HG03095 (cell line): ENCODE measurements at regions not wholly inside any gene's neighbourhood (a gene's known extent, or its start where the extent isn't known, plus 50 kb on each side); places are given as distances from the start of the nearest gene placed in this dataset.

Experiments used
- ATAC-seq: cut with Tn5 transposase; IDR thresholded peaks from one replicate; pipeline ENCODE4 v1.9.1; 2021; ENCODE audit warnings: moderate library complexity; ENCODE audit not compliant: unreplicated experiment

DNA sequence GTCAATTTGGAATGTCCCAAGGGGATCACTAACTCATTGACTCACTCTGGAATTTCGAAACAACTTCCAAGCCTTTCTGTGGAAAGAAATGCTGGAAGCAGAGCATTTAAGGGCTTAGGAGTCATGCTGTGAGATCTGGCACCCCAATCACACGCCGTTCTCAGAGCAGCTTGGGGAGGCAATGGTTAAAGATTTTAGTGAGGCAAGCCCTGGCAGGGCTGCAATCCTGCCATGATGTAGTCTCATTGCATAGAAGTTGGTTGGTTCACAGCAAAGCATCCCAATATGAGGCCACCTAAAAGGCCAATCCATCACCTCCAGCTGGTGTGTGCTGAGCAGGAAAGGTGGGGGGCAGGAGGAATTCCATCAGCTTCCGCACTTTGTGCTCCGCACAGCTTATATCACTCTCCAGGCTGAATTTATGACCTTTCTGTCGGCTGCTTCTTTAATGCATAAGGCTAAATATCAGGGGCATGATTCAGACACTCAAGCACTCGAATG lies 1043.9 kb upstream of the POU3F3 start:
- ATAC-seq = no peak

DNA sequence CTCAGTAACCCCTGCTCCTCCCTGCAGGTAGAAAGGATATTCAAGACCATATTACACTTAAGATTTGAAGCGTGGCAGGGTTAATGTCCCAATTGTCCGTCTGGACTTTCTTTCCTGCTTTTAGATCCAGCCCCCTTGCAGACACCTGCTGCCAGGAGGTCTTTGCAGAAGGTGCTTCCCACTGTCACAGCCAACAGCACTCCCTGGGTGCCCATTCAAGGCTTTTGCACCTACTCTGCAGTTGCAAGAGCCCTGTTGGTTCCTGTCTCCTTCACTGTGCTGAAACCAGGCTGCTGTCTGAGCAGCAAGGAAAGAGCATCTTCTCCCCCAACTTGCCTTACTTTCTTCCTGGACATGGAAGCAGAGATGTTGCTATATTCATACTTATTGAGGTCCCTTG lies 1043.0 kb upstream of the POU3F3 start:
- ATAC-seq = no peak

DNA sequence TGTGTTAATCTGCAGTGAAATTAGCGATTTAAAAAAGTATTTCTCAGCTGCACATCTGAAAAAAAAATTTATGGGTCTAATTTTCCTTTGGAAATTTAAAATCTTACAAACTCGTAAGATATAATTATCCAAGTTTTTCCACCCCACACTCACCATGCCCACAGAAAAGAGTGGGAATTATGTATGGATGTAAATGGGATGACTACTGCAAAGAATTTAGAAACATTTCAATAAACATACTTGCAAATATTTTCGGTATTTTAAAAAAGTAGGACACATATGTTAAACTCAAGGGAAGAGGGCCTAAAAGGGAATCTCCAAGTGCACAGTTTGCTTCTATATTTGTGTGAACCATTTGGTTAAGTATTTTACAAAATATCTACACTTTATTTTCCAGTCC lies 1039.9 kb upstream of the POU3F3 start:
- ATAC-seq = no peak

DNA sequence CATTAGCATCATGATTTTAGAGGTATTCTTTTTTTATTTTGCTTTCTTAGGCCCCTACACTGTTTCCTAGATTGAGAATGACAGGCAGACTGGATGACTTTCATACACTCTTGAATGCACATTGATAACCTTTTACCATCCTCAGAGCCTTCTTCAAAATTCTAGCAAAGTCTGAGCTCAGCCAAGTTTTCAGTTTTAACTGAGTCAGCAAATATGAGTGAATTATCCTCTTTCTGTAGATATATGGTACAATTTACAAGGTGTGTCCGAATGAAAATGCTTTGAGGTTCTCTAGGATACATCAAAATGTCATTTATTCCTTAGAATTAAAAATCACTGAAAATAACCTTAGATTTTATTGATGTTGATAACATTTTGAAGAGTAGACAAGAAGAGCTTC lies 1038.2 kb upstream of the POU3F3 start:
- no peak for ATAC-seq

DNA sequence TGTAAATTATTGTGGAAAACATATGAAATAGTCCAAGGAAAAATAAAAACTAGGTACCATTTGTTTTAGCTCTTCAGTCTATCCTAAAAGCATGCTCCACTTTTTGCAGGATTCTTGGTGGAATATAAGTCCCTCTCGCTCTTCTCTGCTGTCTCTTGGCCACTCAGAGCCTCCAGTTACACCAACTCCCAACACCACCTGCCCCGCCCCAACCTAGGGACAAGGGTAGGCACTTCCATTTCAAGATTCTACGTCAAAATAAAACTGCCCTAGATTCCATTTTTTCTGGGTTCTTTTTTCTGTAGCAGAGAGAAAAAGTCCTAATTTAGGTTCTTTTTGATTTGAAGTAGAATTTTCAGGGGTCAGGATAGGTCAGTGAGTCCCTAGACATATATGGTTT lies 1036.2 kb upstream of the POU3F3 start:
- no peak for ATAC-seq

DNA sequence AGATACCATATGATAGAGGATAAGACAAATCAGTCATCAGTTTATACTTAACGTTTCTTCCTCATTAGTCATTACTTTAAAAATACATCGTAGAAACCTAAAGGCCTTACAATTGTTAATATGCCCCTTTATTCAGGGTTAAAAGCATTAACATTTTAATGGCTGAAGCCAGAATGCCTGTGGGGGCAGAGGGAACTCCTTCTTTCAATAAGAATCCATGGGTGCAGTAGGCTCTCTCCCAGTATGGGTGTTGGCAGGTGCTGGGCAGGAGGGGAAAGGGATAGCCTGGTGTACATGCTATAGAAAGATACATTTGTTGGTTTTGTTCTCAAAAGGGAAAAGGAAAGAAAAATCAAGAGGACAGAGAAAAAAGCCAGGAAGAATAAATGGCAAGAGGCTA lies 1035.7 kb upstream of the POU3F3 start:
- no peak for ATAC-seq

DNA sequence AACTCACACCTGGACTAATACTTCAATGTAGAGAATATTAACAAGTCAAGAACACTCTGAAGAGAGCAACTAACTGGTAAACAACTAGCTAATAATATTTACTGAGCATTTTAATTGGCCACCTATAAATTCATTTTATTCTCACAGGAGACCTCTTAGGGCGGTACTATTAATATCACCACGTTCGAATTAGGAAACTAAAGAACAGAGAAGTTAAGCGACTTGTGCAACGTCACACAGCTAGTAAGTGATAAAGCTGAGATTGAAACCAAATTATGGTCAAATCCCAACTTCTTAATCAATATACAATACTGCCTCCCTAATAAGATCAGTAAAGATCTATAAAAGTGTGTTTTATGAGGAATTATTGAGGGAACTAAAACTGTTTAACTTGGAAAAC lies 1034.3 kb upstream of the POU3F3 start:
- no peak for ATAC-seq

DNA sequence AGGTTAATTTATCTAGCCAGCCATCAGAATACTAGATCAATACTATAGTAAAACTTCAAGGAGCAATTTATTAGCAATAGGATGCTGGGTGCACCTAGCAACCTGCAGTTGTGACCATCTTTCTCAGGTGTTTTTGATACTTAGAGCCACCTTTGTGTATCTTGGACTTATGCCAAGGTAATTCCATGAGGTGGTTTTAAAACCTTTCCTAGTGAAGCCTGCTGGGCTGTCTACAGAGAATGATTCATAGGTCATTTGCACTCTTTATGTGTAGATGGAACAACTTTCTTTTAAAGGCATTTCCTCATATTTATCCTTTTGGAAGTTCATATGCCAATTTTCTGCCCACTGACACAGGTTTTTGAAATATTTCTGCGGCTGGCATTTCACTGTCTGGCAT lies 1030.1 kb upstream of the POU3F3 start:
- ATAC-seq = no peak

DNA sequence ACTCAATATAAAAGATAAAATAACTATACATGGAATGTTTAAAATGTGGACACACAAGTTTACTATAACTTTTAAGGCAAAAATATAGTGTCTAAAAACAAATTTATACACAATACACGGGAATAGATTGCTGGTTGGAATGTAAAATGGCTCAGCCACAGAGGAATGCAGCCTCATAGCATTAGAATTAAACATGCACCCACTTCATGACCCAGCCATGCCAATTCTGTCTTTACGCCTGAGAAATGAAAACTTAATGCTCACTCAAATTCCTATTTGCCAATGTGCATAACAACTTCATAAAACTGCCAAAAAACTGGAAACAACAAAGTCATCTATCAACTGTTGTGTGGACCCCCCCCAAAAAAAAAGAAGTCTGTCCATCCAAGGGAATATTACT lies 1006.6 kb upstream of the POU3F3 start:
- ATAC-seq = no peak

DNA sequence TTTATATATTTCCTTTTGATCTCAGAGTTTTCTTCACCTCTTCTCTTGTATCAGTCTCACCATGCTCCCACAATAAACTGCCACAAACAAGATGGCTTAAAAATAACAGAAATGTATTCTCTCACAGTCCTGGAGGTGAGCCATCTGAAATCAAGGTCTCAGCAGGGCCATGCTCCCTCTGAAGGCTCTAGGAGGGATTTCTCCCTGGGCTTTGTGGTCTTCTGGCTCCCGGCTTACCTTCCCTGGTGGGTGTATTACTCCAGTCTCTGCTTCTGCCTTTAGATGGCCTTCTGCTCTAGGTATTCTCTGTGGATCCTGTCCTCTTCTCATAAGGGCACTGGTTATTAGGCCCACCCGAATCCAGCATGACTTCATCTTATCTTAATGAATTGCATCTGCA lies 994.7 kb upstream of the POU3F3 start:
- ATAC-seq = no peak

DNA sequence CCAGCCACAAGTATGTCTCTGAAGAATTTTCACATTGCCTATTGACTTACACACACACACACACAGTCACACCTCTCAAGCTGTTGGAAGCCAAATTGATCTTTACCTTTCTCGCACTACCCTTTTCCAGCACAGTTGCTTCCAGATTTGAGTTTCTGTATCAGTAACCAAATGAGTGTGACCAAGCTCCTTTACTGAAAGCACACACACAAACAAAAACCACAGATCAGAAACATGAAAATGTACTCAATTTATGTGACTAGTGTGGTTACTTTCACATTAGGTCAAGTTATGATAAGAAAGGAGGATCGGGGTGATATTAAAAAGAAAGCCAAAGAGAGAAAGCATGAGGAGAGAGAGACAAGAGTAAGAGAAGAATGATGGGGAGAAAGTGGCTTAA lies 993.9 kb upstream of the POU3F3 start:
- no peak for ATAC-seq

DNA sequence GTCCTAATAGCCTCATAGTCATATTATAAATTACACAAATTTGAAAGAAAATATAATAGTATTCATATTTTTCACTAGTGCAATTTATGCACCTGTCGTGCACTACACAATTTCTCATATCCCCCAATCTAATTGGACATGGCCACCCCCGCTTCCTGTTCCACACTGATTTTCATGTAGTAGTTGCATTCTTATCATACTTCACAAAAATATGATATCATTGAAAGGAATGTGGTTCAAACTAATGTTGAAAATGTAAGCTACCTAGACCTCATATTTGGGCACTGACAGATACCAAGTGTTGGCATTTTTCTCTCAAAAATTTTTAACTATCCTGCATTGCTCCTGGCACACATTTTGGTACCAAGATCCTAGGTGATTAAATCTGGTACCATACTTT lies 985.5 kb upstream of the POU3F3 start:
- no peak for ATAC-seq

DNA sequence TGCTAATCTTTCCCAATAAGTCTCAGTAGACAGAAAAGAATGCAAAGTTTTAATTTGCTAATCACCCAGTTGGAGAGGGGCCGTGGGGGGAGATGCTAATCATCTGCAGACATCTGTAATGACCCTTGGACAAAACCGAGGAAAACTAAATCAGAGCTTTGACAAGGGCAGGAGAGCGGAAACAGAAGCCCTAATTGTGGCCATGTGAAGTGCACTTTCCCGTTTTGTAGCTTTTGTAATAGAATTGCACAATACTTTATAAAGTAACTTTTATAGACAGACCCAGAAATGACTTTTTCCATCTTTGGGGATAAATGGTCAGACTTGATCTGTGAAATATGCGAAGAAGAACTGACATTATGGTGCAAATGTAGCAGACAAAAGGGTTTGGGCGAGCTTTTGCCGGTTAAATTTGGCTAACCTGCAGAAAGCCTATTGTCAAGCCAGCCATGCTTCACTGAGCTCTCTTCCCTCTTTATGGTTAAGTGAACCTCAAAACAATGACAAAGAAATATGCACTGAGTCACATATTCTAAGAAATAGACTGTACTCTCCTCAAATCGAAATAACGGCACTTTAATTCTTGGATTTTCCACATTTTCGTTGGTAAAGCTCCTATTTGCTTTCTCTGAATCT lies 980.1 kb upstream of the POU3F3 start:
- no peak for ATAC-seq

DNA sequence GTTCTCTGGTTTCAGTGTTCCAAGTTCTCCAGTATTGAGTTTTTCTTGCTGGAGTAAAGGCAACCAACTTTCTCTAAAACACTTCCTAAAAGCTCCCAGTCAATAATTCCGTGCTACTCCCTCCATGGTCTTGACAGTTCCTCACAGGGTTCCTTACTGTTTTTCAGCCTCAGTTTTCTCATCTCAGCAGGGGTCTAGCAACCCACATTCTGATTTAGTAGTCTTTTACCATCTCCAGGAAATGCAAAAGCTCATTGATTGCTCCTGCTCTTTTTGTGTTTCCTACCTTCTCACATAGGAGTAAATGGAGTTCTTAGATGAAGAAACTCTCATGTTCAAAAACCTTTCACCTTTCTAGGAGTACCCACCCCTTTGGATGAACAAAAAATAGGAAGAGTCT lies 978.8 kb upstream of the POU3F3 start:
- ATAC-seq = no peak

DNA sequence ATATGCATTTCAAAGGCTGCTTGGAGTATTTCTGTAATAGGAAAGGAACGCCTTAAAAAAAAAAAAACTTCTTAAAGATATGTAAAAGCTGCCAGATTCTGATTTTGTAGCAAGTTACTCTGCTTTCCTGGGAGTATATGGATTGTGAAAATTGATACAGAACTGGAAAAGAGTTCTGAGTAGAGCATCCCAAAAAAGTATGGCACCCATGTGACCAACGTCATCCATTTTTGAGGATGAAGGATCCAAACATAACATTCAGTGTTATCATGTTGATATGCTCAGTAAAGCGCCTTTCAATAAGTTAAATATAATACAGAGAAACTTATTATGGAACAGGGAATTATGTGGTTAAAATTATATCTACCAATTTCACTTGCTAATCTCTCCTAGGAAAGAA lies 978.4 kb upstream of the POU3F3 start:
- ATAC-seq = no peak

DNA sequence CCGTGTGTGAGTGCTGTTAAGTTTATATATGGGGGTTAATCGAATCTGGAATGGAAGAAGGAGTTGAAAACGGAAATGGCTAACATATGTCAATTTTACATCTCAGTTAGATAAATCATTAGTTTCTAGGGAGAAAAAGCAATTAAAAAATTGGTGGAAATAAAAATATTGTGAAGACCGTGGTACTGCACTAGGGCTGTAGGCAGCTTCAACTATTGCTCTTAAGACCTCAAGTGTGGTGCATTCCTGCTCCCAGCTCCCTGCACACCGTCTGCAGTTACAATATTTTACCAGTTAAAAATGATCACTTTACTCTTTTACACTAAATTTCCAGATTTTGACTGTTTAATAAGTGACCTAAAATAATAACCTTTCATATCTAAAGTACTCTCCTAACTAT lies 977.3 kb upstream of the POU3F3 start:
- no peak for ATAC-seq

DNA sequence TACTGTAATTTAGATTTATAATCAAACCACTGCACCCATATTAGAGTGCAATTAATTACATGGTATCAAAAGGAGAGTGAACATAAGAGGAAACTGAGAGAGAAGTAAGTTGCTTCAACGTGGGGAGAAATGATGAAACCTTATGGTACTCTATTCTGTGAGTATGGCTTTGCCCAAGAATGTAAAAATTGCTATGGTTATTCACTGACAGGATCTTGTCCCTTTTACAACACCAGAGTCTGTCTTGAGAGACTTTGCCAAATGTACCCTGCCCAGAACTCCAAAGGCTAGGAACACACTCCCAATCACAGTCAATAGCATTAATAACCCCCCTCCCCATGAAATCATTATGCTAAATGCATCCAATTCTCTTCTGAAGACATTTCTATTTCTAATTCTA lies 974.8 kb upstream of the POU3F3 start:
- no peak for ATAC-seq

DNA sequence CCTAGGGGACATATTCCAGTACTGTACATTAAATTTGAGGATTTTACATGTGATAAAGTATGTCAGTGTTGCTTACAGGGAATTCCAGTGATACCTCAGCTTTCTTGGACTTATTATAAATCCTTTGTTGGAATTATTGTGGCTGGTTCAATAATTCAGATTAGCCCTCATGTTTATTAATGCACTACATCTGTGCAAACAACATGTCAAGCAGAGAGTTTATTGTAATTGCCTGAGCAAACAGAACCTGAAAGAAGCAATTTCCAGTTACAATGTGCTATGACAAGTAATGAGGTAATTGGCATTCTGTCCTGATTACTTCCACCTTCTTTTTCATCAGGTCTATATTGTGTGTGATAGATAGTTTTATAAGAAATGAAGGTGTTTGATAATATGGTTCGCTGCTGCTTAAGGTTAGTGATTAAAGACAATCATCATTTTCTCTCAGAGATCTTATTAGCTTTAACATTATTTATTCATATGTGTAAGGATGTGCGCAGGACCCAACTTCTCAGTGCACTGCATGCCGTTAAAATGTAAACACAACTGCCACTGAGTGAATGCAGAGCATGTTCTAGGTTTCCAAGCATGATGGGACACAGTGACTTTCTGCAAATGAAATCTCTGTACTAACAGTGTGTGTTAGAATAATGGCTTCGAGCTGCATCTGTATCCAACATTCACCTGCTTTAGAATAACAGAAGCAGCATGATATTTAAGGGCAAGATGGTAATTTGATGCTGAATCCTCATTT lies 973.7 kb upstream of the POU3F3 start:
- no peak for ATAC-seq

DNA sequence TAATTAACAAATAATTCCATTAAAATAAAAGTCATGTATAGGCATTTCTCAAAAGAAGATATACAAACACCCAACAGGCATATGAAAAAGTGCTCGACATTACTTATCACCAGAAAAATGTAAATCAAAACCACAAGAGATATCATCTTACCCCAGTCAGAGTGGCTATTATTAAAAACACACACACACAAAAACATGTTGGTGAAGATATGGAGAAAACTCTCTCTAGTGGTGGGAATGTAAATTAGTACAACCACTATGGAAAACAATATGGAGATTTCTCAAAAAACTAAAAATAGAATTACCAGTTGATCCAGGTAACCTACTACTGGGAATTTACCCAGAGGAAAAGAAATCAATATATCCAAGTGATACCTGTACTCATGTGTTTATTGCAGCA lies 966.3 kb upstream of the POU3F3 start:
- no peak for ATAC-seq

DNA sequence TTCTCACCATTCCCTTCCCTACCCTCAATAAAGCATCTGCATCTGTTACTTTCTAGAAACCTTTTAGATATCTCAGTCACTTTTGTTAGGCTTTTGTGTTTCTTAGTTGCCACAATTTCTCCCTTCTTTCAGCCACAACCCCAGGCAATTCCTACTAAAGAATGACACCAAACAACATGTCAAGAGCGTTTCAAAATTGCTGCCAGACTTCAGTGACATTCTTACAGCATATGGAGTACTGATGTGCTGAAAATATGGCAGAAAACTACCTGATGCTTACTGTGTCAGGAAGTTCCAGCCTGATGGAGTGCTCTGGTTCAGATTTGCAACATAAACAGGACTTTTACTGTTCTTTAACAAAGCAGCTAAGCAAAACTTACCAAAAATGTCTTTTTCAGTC lies 957.7 kb upstream of the POU3F3 start:
- no peak for ATAC-seq

DNA sequence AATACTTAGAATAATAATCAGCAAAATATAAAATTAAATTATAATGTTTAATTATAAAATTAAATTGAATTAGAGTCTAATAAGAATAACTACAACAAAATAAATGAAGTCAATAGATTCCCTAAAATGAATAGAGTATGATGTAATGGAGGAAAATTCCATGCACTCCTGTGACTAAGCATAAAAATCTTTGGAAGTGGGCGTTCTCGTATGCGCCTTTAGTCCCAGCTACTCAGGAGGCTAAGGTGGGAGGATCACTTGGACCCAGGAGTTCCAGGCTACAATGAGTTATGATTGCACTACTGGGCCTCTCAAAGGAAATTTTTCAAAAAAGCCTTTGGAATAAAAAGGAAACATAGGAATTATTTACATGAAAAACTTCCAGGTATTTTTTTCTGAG lies 955.4 kb upstream of the POU3F3 start:
- ATAC-seq = no peak

DNA sequence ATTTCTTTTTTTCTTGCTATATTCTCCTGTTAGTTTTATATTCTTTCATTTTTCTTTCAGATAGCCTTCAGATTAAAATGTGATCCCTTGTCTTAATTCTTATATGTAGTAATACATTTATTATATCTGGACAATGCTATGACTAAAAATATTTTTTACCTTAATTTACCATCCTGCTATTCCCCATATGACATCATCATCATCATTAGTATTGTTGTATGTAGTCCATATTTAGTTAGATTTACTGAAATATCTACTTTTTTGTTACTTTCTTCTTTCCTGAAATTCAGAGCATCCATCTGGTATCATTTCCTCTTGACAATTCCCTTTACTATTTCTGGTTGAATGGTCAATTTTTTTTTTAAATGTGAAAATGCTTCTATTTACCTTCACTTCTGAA lies 951.6 kb upstream of the POU3F3 start:
- ATAC-seq = no peak

DNA sequence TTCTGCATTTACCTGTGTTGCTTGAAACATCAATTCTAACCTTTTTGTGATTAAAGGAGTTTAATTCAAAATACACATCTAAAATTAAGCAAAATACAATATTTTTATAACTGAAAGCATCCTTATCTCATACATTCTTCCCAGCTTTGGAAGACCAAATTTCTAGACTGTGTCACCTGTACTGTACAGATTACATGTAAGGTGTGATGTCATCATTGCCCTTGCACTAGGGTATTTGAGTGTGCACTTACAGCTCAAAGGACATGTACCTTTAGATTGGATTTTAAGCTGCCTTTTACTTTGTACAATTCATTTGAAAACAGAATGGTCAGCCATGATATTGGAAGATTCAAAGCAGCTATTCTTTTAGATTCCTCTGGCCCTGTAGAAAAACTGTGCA lies 932.8 kb upstream of the POU3F3 start:
- no peak for ATAC-seq
